H1 (cell line): ENCODE measurements at regions not wholly inside any gene's neighbourhood (a gene's known extent, or its start where the extent isn't known, plus 50 kb on each side); places are given as distances from the start of the nearest gene placed in this dataset.

Experiments used
- CHD7 ChIP-seq: fragments of 300-600 bp; sonication (generic); IDR thresholded peaks from 2 replicates; pipeline ENCODE4 v1.7.1; 2012; ENCODE audit warnings: low read length, moderate library complexity, mild to moderate bottlenecking, inconsistent platforms; ENCODE audit not compliant: insufficient replicate concordance

GRCh38 chr1:104933846-104934245, 1184.1 kb downstream of the AMY1C start (continued):
- no peak for TF ChIP-seq CHD7
- TF ChIP-seq, all 59 proteins: peak for 2
